ENCODE measurements at regions not wholly inside any gene's neighbourhood (a gene's known extent, or its start where the extent isn't known, plus 50 kb on each side); places are given as distances from the start of the nearest gene placed in this dataset.

DNA sequence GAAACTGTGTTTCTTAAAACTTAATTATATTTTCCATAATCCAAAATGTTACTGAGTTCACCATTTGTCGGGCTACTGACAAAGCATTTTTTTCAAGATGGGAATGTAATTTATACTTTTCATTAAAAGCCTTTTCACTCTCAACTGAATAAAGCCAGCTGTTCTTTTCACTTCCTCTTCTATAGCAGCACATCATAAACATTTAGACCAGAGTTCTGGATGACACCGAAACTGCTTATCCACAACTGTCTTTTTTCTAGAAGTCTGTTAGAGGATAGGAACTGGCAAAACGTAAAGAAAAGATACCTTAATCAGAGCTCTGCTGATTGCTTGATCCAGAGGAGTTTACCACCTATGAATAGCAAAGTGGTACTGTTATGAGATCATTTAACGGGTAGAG lies 594.7 kb downstream of the ADGRL2 start:
- TF ChIP-seq, protein P1, sequence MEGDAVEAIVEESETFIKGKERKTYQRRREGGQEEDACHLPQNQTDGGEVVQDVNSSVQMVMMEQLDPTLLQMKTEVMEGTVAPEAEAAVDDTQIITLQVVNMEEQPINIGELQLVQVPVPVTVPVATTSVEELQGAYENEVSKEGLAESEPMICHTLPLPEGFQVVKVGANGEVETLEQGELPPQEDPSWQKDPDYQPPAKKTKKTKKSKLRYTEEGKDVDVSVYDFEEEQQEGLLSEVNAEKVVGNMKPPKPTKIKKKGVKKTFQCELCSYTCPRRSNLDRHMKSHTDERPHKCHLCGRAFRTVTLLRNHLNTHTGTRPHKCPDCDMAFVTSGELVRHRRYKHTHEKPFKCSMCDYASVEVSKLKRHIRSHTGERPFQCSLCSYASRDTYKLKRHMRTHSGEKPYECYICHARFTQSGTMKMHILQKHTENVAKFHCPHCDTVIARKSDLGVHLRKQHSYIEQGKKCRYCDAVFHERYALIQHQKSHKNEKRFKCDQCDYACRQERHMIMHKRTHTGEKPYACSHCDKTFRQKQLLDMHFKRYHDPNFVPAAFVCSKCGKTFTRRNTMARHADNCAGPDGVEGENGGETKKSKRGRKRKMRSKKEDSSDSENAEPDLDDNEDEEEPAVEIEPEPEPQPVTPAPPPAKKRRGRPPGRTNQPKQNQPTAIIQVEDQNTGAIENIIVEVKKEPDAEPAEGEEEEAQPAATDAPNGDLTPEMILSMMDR (IDR thresholded peaks at IDR 0.05), result no peak
- TF ChIP-seq POLR2AphosphoS5 (IDR thresholded peaks at IDR 0.05) (no peak), EP300 (IDR thresholded peaks at IDR 0.05) (no peak)
